ENCODE measurements at regions not wholly inside any gene's neighbourhood (a gene's known extent, or its start where the extent isn't known, plus 50 kb on each side); places are given as distances from the start of the nearest gene placed in this dataset.
"Not testable (repeated sequence)": the region's sequence is repeated elsewhere in the genome, so short reads cannot be mapped to it uniquely, and the experiment has no call there.

DNA sequence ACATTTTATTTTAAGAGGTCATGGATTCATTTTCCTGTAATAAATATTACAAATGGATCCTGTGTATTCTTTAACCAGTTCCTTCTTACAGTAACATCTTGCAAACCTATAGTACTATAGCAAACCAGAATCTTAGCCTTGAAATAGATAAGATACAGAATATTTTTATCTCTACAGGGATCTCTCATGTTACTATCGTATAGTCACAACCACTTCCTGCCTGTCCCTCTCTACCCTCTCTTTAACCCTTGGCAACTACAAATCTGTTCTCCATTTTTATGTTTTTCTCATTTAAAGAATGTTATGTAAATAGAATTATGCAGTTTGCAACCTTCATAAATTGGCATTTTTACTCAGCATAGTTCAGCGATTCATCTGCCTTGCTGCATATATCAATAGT lies 454.0 kb downstream of the DIRAS2 start:
- Histone ChIP-seq H3K36me3 (no peaks in the 10 kb centered on the region), H3K4me1 (no peaks in the 10 kb centered on the region), H3K27ac (no peak overlapping the region), H3K27me3 (peaks cover 3% of the 10 kb centered on the region), H3K4me3 (no peak overlapping the region), H3K9me3 (no peaks in the 10 kb centered on the region)
- intact Hi-C loops (cut with DNase I; ENCODE audit: low total_unique reads) (no loop called here), in situ Hi-C loops (cut with MboI; ENCODE audit: low pct_ligation_motif_present in 1 of 4, low pct_unique_long_range_greater_than_20kb in 1 of 4, low sequenced_read_pairs in 3 of 4) (no loop called here)
- DNase-seq = no peak
- WGBS, 2 donors (ENCODE audit: low coverage in 1 of 2) = 57 to 59% methylated on average over 2 of the region's 2 CpGs
- TF ChIP-seq, protein P1, sequence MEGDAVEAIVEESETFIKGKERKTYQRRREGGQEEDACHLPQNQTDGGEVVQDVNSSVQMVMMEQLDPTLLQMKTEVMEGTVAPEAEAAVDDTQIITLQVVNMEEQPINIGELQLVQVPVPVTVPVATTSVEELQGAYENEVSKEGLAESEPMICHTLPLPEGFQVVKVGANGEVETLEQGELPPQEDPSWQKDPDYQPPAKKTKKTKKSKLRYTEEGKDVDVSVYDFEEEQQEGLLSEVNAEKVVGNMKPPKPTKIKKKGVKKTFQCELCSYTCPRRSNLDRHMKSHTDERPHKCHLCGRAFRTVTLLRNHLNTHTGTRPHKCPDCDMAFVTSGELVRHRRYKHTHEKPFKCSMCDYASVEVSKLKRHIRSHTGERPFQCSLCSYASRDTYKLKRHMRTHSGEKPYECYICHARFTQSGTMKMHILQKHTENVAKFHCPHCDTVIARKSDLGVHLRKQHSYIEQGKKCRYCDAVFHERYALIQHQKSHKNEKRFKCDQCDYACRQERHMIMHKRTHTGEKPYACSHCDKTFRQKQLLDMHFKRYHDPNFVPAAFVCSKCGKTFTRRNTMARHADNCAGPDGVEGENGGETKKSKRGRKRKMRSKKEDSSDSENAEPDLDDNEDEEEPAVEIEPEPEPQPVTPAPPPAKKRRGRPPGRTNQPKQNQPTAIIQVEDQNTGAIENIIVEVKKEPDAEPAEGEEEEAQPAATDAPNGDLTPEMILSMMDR (IDR thresholded peaks at IDR 0.05) = no peak
- TF ChIP-seq POLR2AphosphoS5 (IDR thresholded peaks at IDR 0.05) (no peak), POLR2A (IDR thresholded peaks at IDR 0.05) (no peak), EP300 (IDR thresholded peaks at IDR 0.05; ENCODE audit: low read depth) (no peak)

DNA sequence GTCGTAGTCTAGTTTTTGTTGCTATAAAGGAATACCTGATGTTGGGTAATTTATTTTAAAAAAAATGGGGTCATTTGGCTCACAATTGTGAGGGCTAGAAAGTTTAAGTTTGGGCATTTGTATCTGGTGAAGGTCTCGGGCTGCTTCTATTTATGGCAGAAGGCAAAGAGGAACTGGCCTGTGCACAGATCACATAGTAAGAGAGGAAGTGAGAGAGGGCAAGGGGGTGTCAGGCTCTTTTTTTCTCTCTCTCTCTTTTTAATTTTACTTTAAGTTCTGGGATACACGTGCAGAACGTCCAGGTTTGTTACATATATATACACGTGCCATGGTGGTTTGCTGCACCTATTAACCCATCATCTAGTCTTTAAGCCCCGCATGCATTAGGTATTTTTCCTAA lies 453.3 kb downstream of the DIRAS2 start:
- WGBS, 2 donors (ENCODE audit: low coverage in 1 of 2) = 64 to 65% methylated on average over 5 to 6 of the region's 6 CpGs
- Histone ChIP-seq H3K9me3 (no peaks in the 10 kb centered on the region), H3K27ac (no peak overlapping the region), H3K4me3 (no peak overlapping the region), H3K4me1 (no peaks in the 10 kb centered on the region), H3K27me3 (peaks cover 3% of the 10 kb centered on the region), H3K36me3 (no peaks in the 10 kb centered on the region)
- DNase-seq = no peak
- intact Hi-C loops (cut with DNase I; ENCODE audit: low total_unique reads) = no loop called here
- in situ Hi-C loops (cut with MboI; ENCODE audit: low pct_ligation_motif_present in 1 of 4, low pct_unique_long_range_greater_than_20kb in 1 of 4, low sequenced_read_pairs in 3 of 4) = no loop called here
- no peak for TF ChIP-seq POLR2AphosphoS5 (IDR thresholded peaks at IDR 0.05)
- TF ChIP-seq, protein P1 (IDR thresholded peaks at IDR 0.05) = no peak
- TF ChIP-seq POLR2A (IDR thresholded peaks at IDR 0.05) = no peak
- no peak for TF ChIP-seq EP300 (IDR thresholded peaks at IDR 0.05; ENCODE audit: low read depth)

DNA sequence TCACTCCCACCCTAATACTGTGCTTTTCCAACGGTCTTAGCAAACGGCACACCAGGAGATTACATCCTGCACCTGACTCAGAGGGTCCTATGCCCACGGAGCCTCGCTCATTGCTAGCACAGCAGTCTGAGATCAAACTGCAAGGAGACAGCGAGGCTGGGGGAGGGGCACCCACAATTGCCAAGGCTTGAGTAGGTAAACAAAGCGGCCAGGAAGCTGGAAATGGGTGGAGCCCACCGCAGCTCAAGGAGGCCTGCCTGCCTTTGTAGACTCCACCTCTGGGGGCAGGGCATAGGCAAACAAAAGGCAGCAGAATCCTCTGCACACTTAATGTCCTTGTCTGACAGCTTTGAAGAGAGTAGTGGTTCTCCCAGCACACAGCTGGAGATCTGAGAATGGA lies 450.2 kb downstream of the DIRAS2 start:
- H3K4me3 ChIP-seq; H3K4me1 ChIP-seq; H3K36me3 ChIP-seq; H3K27me3 ChIP-seq; H3K9me3 ChIP-seq; in situ Hi-C loops (cut with MboI; ENCODE audit: low pct_ligation_motif_present in 1 of 4, low pct_unique_long_range_greater_than_20kb in 1 of 4, low sequenced_read_pairs in 3 of 4); intact Hi-C loops (cut with DNase I; ENCODE audit: low total_unique reads): not testable (repeated sequence)
- 59% methylated on average over 7 of the region's 7 CpGs; no CpG with 5 or more reads in 1 of the 2 donors for WGBS, 2 donors (ENCODE audit: low coverage in 1 of 2)
- DNase-seq = peak; percentile 86
- peak overlapping the region in 1 of 4 donors; percentile 56 for H3K27ac ChIP-seq
- peak in 1 of 3 donors; percentile 3 for TF ChIP-seq POLR2AphosphoS5 (IDR thresholded peaks at IDR 0.05)
- TF ChIP-seq, protein P1 (IDR thresholded peaks at IDR 0.05) = peak in 1 of 5 experiments; percentile 7

DNA sequence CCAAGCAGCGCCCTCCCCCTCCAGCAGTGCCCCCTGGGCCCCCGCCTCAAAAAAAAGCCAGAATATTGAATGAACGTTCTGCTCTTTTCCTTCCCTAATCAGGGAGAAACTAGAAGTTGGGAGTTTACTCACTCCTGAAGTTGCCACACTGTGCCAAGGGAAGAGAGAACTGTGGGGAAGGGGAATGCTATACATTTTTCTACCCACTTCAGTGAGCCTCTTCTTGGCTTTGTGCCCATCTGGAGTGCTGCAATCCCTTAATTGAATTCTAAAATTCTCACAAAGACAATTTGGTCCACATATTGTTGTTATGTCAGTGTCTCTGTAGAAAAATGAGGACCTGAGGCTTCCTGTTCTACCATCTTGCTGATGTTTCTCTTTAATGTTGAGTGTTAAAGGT lies 443.7 kb downstream of the DIRAS2 start:
- DNase-seq = no peak
- Histone ChIP-seq H3K36me3 (no peaks in the 10 kb centered on the region), H3K27me3 (no peaks in the 10 kb centered on the region), H3K4me1 (peaks cover 0 to 11% (median 0%) of the 10 kb centered on the region in 4 donors), H3K27ac (no peak overlapping the region), H3K9me3 (no peaks in the 10 kb centered on the region), H3K4me3 (no peak overlapping the region)
- TF ChIP-seq POLR2A (IDR thresholded peaks at IDR 0.05) (no peak), POLR2AphosphoS5 (IDR thresholded peaks at IDR 0.05) (no peak), EP300 (IDR thresholded peaks at IDR 0.05; ENCODE audit: low read depth) (no peak)
- TF ChIP-seq, protein P1 (IDR thresholded peaks at IDR 0.05) = no peak
- intact Hi-C loops (cut with DNase I; ENCODE audit: low total_unique reads) (no loop called here), in situ Hi-C loops (cut with MboI; ENCODE audit: low pct_ligation_motif_present in 1 of 4, low pct_unique_long_range_greater_than_20kb in 1 of 4, low sequenced_read_pairs in 3 of 4) (no loop called here)
- WGBS, 2 donors (ENCODE audit: low coverage in 1 of 2) = 66% methylated on average over 3 of the region's 3 CpGs; no CpG with 5 or more reads in 1 of the 2 donors
